ENCODE measurements at regions not wholly inside any gene's neighbourhood (a gene's known extent, or its start where the extent isn't known, plus 50 kb on each side); places are given as distances from the start of the nearest gene placed in this dataset.
"Not testable (repeated sequence)": the region's sequence is repeated elsewhere in the genome, so short reads cannot be mapped to it uniquely, and the experiment has no call there.

GRCh38 chr1:54481201-54481884, 66.7 kb upstream of the ACOT11 start:
- Mint-ChIP-seq H3K4me1 (peaks cover 42 to 58% (median 46%) of the 10 kb centered on the region in 3 donors), H3K36me3 (no peaks in the 10 kb centered on the region), H3K27ac (peak overlapping the region; percentile 50 to 90 (median 72)), H3K27me3 (no peaks in the 10 kb centered on the region), H3K4me3 (peak overlapping the region in 7 of 8 donors; percentile 0 to 79 (median 73)), H3K9me3 (no peaks in the 10 kb centered on the region)
- ATAC-seq (ENCODE audit: low read depth in 2 of 2) (peak in 1 of 2 donors; percentile 35), DNase-seq (no peak)

DNA sequence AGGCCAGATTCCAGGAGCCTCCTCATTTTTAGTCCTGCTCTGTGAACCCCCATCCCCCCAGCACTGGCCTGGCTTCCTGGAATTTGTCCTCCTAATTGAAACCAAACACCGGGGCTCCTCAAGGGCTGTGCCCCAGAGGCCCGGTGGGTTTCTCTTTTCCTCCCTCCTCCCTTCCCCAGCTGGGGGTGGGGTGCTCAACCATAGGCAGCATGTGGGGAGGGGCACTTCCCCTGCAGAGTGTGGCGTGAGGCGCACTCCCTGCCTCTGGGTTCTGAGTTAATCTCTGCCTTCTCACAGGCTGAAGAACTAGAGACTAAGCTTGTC, 67.5 kb upstream of the ACOT11 start:
- peak; percentile 37 for DNase-seq
- Mint-ChIP-seq H3K4me3 (peak overlapping the region in 7 of 8 donors; percentile 38 to 89 (median 73)), H3K9me3 (no peaks in the 10 kb centered on the region), H3K27ac (peak overlapping the region; percentile 5 to 94 (median 84)), H3K27me3 (no peaks in the 10 kb centered on the region), H3K36me3 (no peaks in the 10 kb centered on the region), H3K4me1 (peaks cover 48 to 60% (median 54%) of the 10 kb centered on the region in 3 donors)
- peak; percentile 62 to 65 for ATAC-seq (ENCODE audit: low read depth in 2 of 2)

DNA sequence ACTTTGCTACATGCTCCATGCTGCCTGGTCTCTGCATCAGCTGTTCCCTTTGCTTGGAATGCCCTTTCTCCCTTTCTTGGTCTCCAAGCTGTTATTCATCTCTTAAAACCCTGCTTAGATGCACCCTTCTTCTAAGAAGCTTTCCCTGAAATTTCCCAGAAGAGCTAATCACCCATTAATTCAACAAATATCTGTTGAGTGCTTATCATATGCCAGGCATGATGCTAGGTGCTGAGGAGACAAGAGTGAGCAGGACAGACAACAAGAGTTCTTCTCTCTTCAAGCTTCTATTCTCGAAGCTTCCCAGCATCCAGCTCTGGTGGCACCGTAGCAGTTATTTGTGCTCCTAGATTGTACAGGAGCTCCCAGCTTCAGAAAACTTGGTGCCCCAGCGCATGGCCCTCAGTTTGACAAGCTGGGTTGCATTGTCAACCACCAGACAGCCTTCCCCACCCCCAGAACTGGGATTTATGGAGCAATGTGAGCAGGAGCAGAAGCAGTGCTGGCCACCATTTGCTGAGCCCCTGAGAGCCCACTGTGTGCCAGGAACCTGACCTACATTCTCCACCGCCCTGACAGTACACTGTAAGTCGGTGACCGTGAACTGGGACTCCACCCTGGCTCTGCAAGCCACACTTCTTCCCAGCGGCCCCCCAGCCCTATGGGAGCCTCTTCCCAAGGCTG, 68.0 kb upstream of the ACOT11 start:
- no peak for DNase-seq
- Mint-ChIP-seq H3K4me3 (peak overlapping the region in 7 of 8 donors; percentile 38 to 89 (median 73)), H3K27me3 (no peaks in the 10 kb centered on the region)

GRCh38 chr1:54479251-54479650, 68.8 kb upstream of the ACOT11 start:
- ATAC-seq (ENCODE audit: low read depth in 2 of 2) (no peak), DNase-seq (no peak)
- Mint-ChIP-seq H3K27ac (peak overlapping the region in 3 of 6 donors; percentile 70 to 89 (median 87)), H3K4me1 (peaks cover 52 to 62% (median 61%) of the 10 kb centered on the region in 3 donors), H3K36me3 (no peaks in the 10 kb centered on the region), H3K27me3 (peaks cover 0 to 3% (median 2%) of the 10 kb centered on the region in 3 donors), H3K9me3 (no peaks in the 10 kb centered on the region), H3K4me3 (peak overlapping the region in 2 of 8 donors; percentile 9 to 13)

More for the DNA sequence above, 68.0 kb upstream of the ACOT11 start:
- Mint-ChIP-seq H3K9me3 (no peaks in the 10 kb centered on the region), H3K27ac (peak overlapping the region; percentile 72 to 94 (median 90)), H3K4me1 (peaks cover 50 to 60% (median 59%) of the 10 kb centered on the region in 3 donors), H3K36me3 (no peaks in the 10 kb centered on the region)
- no peak for ATAC-seq (ENCODE audit: low read depth in 2 of 2)

GRCh38 chr1:54477153-54477561, 70.9 kb upstream of the ACOT11 start:
- Mint-ChIP-seq H3K27me3 (peaks cover 0 to 11% (median 8%) of the 10 kb centered on the region in 3 donors), H3K4me3 (peak overlapping the region in 6 of 8 donors; percentile 16 to 53 (median 34)), H3K9me3 (no peaks in the 10 kb centered on the region), H3K4me1 (peaks cover 57 to 71% (median 65%) of the 10 kb centered on the region in 3 donors), H3K27ac (peak overlapping the region in 4 of 6 donors; percentile 70 to 92 (median 86)), H3K36me3 (no peaks in the 10 kb centered on the region)
- ATAC-seq (ENCODE audit: low read depth in 2 of 2) (no peak), DNase-seq (no peak)

DNA sequence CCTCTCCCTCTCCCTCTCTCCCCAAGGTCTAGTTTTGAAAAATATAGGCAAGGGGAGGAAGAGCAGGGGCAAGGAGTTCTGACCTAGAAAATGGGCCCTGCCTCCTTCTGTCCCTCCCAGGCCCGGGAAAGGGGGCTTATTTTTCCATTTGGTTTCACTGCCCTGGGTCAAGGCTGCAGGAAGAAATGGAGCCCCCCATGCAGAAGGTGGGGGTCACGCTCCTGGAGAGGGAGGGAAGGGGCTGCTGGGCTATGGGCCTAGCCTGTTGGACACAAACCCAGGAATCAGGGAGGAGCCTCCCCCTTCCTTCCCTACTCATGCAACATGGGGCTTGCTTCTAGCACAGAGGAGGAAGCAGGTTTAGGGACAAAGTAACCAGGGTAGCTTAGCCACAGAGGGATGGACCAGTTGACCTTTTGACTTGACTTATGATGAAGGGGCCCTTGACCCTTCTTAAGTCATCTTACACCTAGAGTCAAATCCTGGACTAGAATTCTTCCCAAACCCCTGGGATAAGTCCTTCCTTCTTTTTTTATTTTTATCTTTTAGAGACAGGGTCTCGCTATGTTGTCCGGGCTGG, 70.4 kb upstream of the SSBP3 start:
- peak overlapping the region in 5 of 6 donors; percentile 81 to 92 (median 84) for H3K27ac Mint-ChIP-seq
- peaks cover 53 to 66% (median 61%) of the 10 kb centered on the region in 3 donors for H3K4me1 Mint-ChIP-seq
- H3K9me3 Mint-ChIP-seq: no peaks in the 10 kb centered on the region
- no peak for ATAC-seq (ENCODE audit: low read depth in 2 of 2)
- no peak for DNase-seq
- peaks cover 0 to 11% (median 8%) of the 10 kb centered on the region in 3 donors for H3K27me3 Mint-ChIP-seq
- H3K36me3 Mint-ChIP-seq: no peaks in the 10 kb centered on the region
- H3K4me3 Mint-ChIP-seq: peak overlapping the region in 7 of 8 donors; percentile 29 to 82 (median 69)

- peak overlapping the region; percentile 22 to 86 (median 82) for H3K27ac Mint-ChIP-seq
- DNase-seq: no peak
These were observed 69.8 kb upstream of the SSBP3 start for GRCh38 chr1:54475946-54476516.

DNA sequence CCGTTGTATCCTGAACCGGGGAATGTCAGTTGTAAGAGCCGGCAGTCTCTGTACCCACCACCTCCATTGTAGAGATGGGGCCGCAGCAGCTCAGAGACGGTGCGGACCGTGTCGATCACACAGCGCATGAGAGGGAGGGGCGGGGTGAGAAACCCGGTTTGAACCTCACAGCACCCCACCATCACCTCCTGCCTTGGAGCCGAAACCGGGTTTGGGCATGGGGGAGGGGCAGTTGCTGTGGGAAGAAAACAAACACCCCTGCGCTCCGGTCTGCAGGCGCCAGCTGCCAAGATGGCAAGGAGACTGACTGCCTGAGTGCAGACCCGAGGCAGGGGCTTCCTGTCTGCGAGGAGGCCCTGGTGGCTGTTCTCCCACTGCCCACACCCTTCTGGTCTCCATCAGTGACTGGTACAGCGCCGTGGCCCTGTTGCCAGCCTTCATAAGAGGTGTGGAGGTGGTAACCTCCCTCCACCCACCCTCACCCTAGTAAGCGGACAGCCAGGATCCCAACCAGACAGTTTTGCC, 69.2 kb upstream of the SSBP3 start:
- H3K4me1 Mint-ChIP-seq: peaks cover 44 to 54% (median 49%) of the 10 kb centered on the region in 3 donors
- ATAC-seq (ENCODE audit: low read depth in 2 of 2): peak; percentile 72 to 81
- no peaks in the 10 kb centered on the region for H3K9me3 Mint-ChIP-seq
- peak; percentile 65 for DNase-seq
- H3K27ac Mint-ChIP-seq: peak overlapping the region in 5 of 6 donors; percentile 19 to 86 (median 79)
- no peaks in the 10 kb centered on the region for H3K36me3 Mint-ChIP-seq
- H3K27me3 Mint-ChIP-seq: peaks cover 0 to 11% (median 8%) of the 10 kb centered on the region in 3 donors
- H3K4me3 Mint-ChIP-seq: peak overlapping the region; percentile 69 to 91 (median 83)

More at GRCh38 chr1:54475946-54476516, 69.8 kb upstream of the SSBP3 start:
- Mint-ChIP-seq H3K4me1 (peaks cover 50 to 60% (median 55%) of the 10 kb centered on the region in 3 donors), H3K9me3 (no peaks in the 10 kb centered on the region), H3K4me3 (peak overlapping the region; percentile 36 to 91 (median 80)), H3K27me3 (peaks cover 0 to 11% (median 8%) of the 10 kb centered on the region in 3 donors), H3K36me3 (no peaks in the 10 kb centered on the region)
- peak in 1 of 2 donors; percentile 4 for ATAC-seq (ENCODE audit: low read depth in 2 of 2)

GRCh38 chr1:54474310-54475251, 68.4 kb upstream of the SSBP3 start:
- H3K4me1 Mint-ChIP-seq: peaks cover 36 to 45% (median 40%) of the 10 kb centered on the region in 3 donors
- H3K36me3 Mint-ChIP-seq: no peaks in the 10 kb centered on the region
- peak overlapping the region in 5 of 6 donors; percentile 24 to 86 (median 79) for H3K27ac Mint-ChIP-seq
- H3K4me3 Mint-ChIP-seq: peak overlapping the region; percentile 69 to 92 (median 85)
- no peaks in the 10 kb centered on the region for H3K9me3 Mint-ChIP-seq
- H3K27me3 Mint-ChIP-seq: peaks cover 0 to 11% (median 8%) of the 10 kb centered on the region in 3 donors
- peak; percentile 22 for DNase-seq
- ATAC-seq (ENCODE audit: low read depth in 2 of 2): peak; percentile 45 to 52

DNA sequence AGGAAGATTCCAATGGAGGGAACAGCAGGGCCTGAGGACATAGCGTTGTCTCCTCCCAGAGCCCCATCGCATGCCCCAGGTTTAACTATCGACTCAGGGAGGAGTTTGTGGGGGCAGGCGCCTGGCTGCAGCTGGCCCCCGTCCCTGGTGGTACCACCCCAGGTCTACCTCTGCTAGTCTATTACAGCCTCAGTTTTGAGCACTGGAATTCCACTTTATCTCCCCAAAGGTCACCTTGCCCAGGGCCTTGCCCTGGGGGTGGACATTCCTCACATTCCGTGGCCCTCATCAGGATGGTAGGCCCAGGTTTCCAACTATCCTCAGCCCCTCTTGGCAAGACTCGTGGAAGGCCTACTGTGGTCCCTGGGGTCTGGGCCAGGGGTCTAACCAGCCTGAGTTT, 65.4 kb upstream of the SSBP3 start:
- Mint-ChIP-seq H3K4me1 (peaks cover 24 to 29% (median 26%) of the 10 kb centered on the region in 3 donors), H3K27me3 (peaks cover 0 to 11% (median 8%) of the 10 kb centered on the region in 3 donors), H3K36me3 (no peaks in the 10 kb centered on the region), H3K4me3 (no peak overlapping the region), H3K9me3 (peaks cover 0 to 2% (median 0%) of the 10 kb centered on the region in 7 donors), H3K27ac (peak overlapping the region in 1 of 6 donors; percentile 53)
- DNase-seq (no peak), ATAC-seq (ENCODE audit: low read depth in 2 of 2) (no peak)

GRCh38 chr1:54469444-54469843, 63.2 kb upstream of the SSBP3 start:
- not testable (repeated sequence) for H3K4me3 Mint-ChIP-seq; H3K9me3 Mint-ChIP-seq; H3K36me3 Mint-ChIP-seq; ATAC-seq (ENCODE audit: low read depth in 2 of 2); DNase-seq
- Mint-ChIP-seq H3K27me3 (peaks cover 0 to 11% (median 8%) of the 10 kb centered on the region in 3 donors), H3K4me1 (peaks cover 8 to 13% (median 11%) of the 10 kb centered on the region in 3 donors), H3K27ac (peak overlapping the region in 1 of 6 donors; percentile 72)
